Fibroblast of upper back skin (primary cell): ENCODE measurements at regions not wholly inside any gene's neighbourhood (a gene's known extent, or its start where the extent isn't known, plus 50 kb on each side); places are given as distances from the start of the nearest gene placed in this dataset.

Source experiments
- DNase-seq: peaks from one replicate; pipeline ENCODE4 v3.0.0-alpha.2; 2013

GRCh38 chr4:127211650-127212560 lies 420.9 kb upstream of the INTU start:
- peak; percentile 64 for DNase-seq

GRCh38 chr4:127212701-127213100 lies 420.1 kb upstream of the INTU start:
- no peak for DNase-seq

- peak; percentile 30 for DNase-seq
Observed at GRCh38 chr4:127214016-127214415, 418.7 kb upstream of the INTU start.

GRCh38 chr4:127214931-127215330 lies 417.8 kb upstream of the INTU start:
- DNase-seq = peak; percentile 32

GRCh38 chr4:127217586-127218229 lies 415.0 kb upstream of the INTU start:
- DNase-seq = no peak

- DNase-seq = no peak
Observed at GRCh38 chr4:127219232-127219631, 413.5 kb upstream of the INTU start.

- no peak for DNase-seq
Observed at GRCh38 chr4:127224556-127224955, 408.2 kb upstream of the INTU start.

- peak; percentile 75 for DNase-seq
Observed at GRCh38 chr4:127229855-127230608, 402.7 kb upstream of the INTU start.

- peak; percentile 70 for DNase-seq
Observed at GRCh38 chr4:127236889-127237288, 395.9 kb upstream of the INTU start.

- DNase-seq = no peak
Observed at GRCh38 chr4:127237581-127237980, 395.2 kb upstream of the INTU start.

GRCh38 chr4:127238956-127239475 lies 393.7 kb upstream of the INTU start:
- no peak for DNase-seq

- peak; percentile 76 for DNase-seq
Observed at GRCh38 chr4:127239902-127240763, 392.6 kb upstream of the INTU start.

- peak; percentile 27 for DNase-seq
Observed at GRCh38 chr4:127240764-127241105, 392.0 kb upstream of the INTU start.

- no peak for DNase-seq
Observed at GRCh38 chr4:127244515-127244914, 388.2 kb upstream of the INTU start.

GRCh38 chr4:127246963-127247952 lies 385.5 kb upstream of the INTU start:
- no peak for DNase-seq

- peak; percentile 75 for DNase-seq
Observed at GRCh38 chr4:127249066-127249766, 383.5 kb upstream of the INTU start.

- no peak for DNase-seq
Observed at GRCh38 chr4:127249767-127250108, 383.0 kb upstream of the INTU start.

- DNase-seq = no peak
Observed at GRCh38 chr4:127250577-127250976, 382.2 kb upstream of the INTU start.

GRCh38 chr4:127251423-127251822 lies 381.3 kb upstream of the INTU start:
- DNase-seq = peak; percentile 87

- no peak for DNase-seq
Observed at GRCh38 chr4:127256500-127256899, 376.3 kb upstream of the INTU start.

- peak; percentile 10 for DNase-seq
Observed at GRCh38 chr4:127261476-127261875, 371.3 kb upstream of the INTU start.
